ENCODE measurements at regions not wholly inside any gene's neighbourhood (a gene's known extent, or its start where the extent isn't known, plus 50 kb on each side); places are given as distances from the start of the nearest gene placed in this dataset.

DNA sequence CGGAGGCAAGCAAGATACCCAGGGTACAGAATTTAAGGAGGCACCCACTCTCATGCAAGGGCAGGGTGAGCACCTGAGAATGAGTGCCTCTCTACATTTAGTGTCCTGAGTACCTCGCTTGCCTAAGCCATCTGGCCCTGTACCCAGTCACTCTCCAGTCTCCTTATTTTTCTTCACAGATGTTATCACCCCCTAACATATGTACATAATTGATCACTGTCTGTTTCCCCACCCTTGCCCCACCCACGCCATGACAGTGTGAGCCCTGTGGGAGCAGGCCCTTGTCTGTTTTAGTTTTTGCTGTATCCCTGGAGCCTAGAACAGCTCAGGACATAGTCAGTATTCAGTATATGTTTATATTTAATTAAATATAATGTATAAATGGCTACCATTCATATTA lies 113.6 kb downstream of the SPRY1 start:
- TF ChIP-seq YY1 (IDR thresholded peaks at IDR 0.05; ENCODE audit: insufficient read depth, insufficient read length) (no peak), ZNF274 (IDR thresholded peaks at IDR 0.05; ENCODE audit: low read depth, low read length) (no peak)

Measured in NT2/D1 (cell line).